ENCODE measurements at regions not wholly inside any gene's neighbourhood (a gene's known extent, or its start where the extent isn't known, plus 50 kb on each side); places are given as distances from the start of the nearest gene placed in this dataset.

GRCh38 chr3:34179716-34180115 is 381.3 kb downstream of the PDCD6IP start:
- H3K9ac ChIP-seq (ENCODE audit: low read length) = no peak overlapping the region
- TF ChIP-seq CTCF (IDR thresholded peaks at IDR 0.05) (no peak), EZH2 (IDR thresholded peaks at IDR 0.05; ENCODE audit: borderline replicate concordance, insufficient read depth, low read depth, low read length, poor library complexity, severe bottlenecking) (no peak)
- Mint-ChIP-seq H3K4me1 (peaks cover 11% of the 10 kb centered on the region), H3K4me3 (no peak overlapping the region), H3K27me3 (peaks cover 4% of the 10 kb centered on the region), H3K27ac (no peak overlapping the region), H3K9me3 (ENCODE audit: insufficient read depth) (no peaks in the 10 kb centered on the region)
- H3K79me2 ChIP-seq (ENCODE audit: control insufficient read depth, insufficient read depth, low read length) = no peaks in the 10 kb centered on the region
- ChIA-PET POLR2A (no interaction called here), CTCF (no interaction called here)
- H3K27me3 ChIP-seq (replicated peaks in 1 of 4; ENCODE audit: control extremely low read depth in 1 of 4, control insufficient read depth in 3 of 4, insufficient read depth in 4 of 4, low read length in 3 of 4) = no peaks in the 10 kb centered on the region
- H3K4me2 ChIP-seq (replicated peaks; ENCODE audit: low read depth, low read length, poor library complexity, severe bottlenecking) = no peak overlapping the region
- no peaks in the 10 kb centered on the region for H4K20me1 ChIP-seq (ENCODE audit: control insufficient read depth, insufficient read depth, low read length, poor library complexity, severe bottlenecking)
- H2AFZ ChIP-seq (ENCODE audit: insufficient read depth, low read depth, low read length, poor library complexity, severe bottlenecking) = no peak overlapping the region
- H3K27ac ChIP-seq (ENCODE audit: low read length in 2 of 2) = no peak overlapping the region
- DNase-seq (no peak), ATAC-seq (ENCODE audit: low read depth) (no peak)
- intact Hi-C loops (cut with micrococcal nuclease) = no loop called here
- no peak overlapping the region for H3K4me3 ChIP-seq (ENCODE audit: control extremely low read depth in 1 of 5, extremely low read depth in 1 of 5, insufficient read depth in 1 of 5, low read depth in 2 of 5, low read length in 4 of 5)
- peaks cover 0 to 1% (median 0%) of the 10 kb centered on the region in 3 donors for H3K9me3 ChIP-seq (ENCODE audit: control extremely low read depth in 1 of 3, control insufficient read depth in 2 of 3, insufficient read depth in 1 of 3, low read length in 2 of 3)
- peaks cover 0 to 2% of the 10 kb centered on the region in 2 donors for H3K4me1 ChIP-seq (ENCODE audit: control insufficient read depth in 2 of 2, insufficient read depth in 2 of 2, low read length in 2 of 2)
- H3K36me3 ChIP-seq (replicated peaks in 1 of 2; ENCODE audit: control extremely low read depth in 1 of 2, control insufficient read depth in 1 of 2, extremely low read depth in 1 of 2, insufficient read depth in 2 of 2, low read length in 1 of 2) = no peaks in the 10 kb centered on the region

GRCh38 chr3:34180532-34180931 is 382.1 kb downstream of the PDCD6IP start:
- Histone ChIP-seq H3K9ac (ENCODE audit: low read length) (no peak overlapping the region), H3K4me3 (ENCODE audit: control extremely low read depth in 1 of 5, extremely low read depth in 1 of 5, insufficient read depth in 1 of 5, low read depth in 2 of 5, low read length in 4 of 5) (no peak overlapping the region), H3K36me3 (replicated peaks in 1 of 2; ENCODE audit: control extremely low read depth in 1 of 2, control insufficient read depth in 1 of 2, extremely low read depth in 1 of 2, insufficient read depth in 2 of 2, low read length in 1 of 2) (no peaks in the 10 kb centered on the region), H3K27me3 (replicated peaks in 1 of 4; ENCODE audit: control extremely low read depth in 1 of 4, control insufficient read depth in 3 of 4, insufficient read depth in 4 of 4, low read length in 3 of 4) (no peaks in the 10 kb centered on the region), H3K79me2 (ENCODE audit: control insufficient read depth, insufficient read depth, low read length) (no peaks in the 10 kb centered on the region), H3K4me2 (replicated peaks; ENCODE audit: low read depth, low read length, poor library complexity, severe bottlenecking) (no peak overlapping the region), H4K20me1 (ENCODE audit: control insufficient read depth, insufficient read depth, low read length, poor library complexity, severe bottlenecking) (no peaks in the 10 kb centered on the region), H2AFZ (ENCODE audit: insufficient read depth, low read depth, low read length, poor library complexity, severe bottlenecking) (no peak overlapping the region), H3K9me3 (ENCODE audit: control extremely low read depth in 1 of 3, control insufficient read depth in 2 of 3, insufficient read depth in 1 of 3, low read length in 2 of 3) (no peaks in the 10 kb centered on the region), H3K4me1 (ENCODE audit: control insufficient read depth in 2 of 2, insufficient read depth in 2 of 2, low read length in 2 of 2) (peaks cover 4 to 10% of the 10 kb centered on the region in 2 donors), H3K27ac (ENCODE audit: low read length in 2 of 2) (no peak overlapping the region)
- TF ChIP-seq CTCF (IDR thresholded peaks at IDR 0.05) (no peak), EZH2 (IDR thresholded peaks at IDR 0.05; ENCODE audit: borderline replicate concordance, insufficient read depth, low read depth, low read length, poor library complexity, severe bottlenecking) (no peak)
- Mint-ChIP-seq H3K4me1 (peaks cover 19% of the 10 kb centered on the region), H3K27ac (no peak overlapping the region), H3K4me3 (no peak overlapping the region), H3K27me3 (peaks cover 4% of the 10 kb centered on the region), H3K9me3 (ENCODE audit: insufficient read depth) (no peaks in the 10 kb centered on the region)
- POLR2A ChIA-PET = no interaction called here
- CTCF ChIA-PET = no interaction called here
- no CpG with 5 or more reads among the region's 2 CpGs for WGBS (ENCODE audit: insufficient coverage)
- intact Hi-C loops (cut with micrococcal nuclease) = no loop called here
- no peak for DNase-seq
- ATAC-seq (ENCODE audit: low read depth) = no peak
